HEK293 (cell line): ENCODE measurements at regions not wholly inside any gene's neighbourhood (a gene's known extent, or its start where the extent isn't known, plus 50 kb on each side); places are given as distances from the start of the nearest gene placed in this dataset.

Experiments used
- CTCF ChIA-PET: fragments of 350-600 bp; formaldehyde crosslinking; extraction: SDS; loops from one replicate; lab custom pipeline; 2021; ENCODE audit warnings: antibody characterized with exemption; lab: Yijun Ruan, JAX
- POLR2A ChIA-PET: fragments of 300-600 bp; formaldehyde crosslinking; extraction: SDS; loops from one replicate; lab custom pipeline; 2020; ENCODE audit warnings: antibody characterized with exemption, inconsistent platforms; lab: Yijun Ruan, JAX
- H3K27ac ChIP-seq: fragments of 200-500 bp; sonication (Bioruptor generic); 2 replicates; pipeline ENCODE4 v1.5.1; 2014; ENCODE audit warnings: low read depth, low read length, control low read depth, inconsistent platforms; ENCODE audit errors: extremely low read depth
- H3K36me3 ChIP-seq, 2 experiments: fragments of 200-500 bp in 1 of 2; sonication (Bioruptor generic) in 1 of 2; 1 replicate in 1 of 2; 2 replicates in 1 of 2; pipeline ENCODE4 v1.5.1; 2014 to 2017; ENCODE audit warnings: inconsistent platforms in 2 of 2, low read length in 2 of 2; ENCODE audit not compliant: control insufficient read depth in 2 of 2, insufficient read depth in 1 of 2
- H3K4me1 ChIP-seq: fragments of 200-500 bp; sonication (Bioruptor generic); 2 replicates; pipeline ENCODE4 v1.5.1; 2014; ENCODE audit warnings: mild to moderate bottlenecking, low read length, inconsistent platforms; ENCODE audit not compliant: control insufficient read depth, insufficient read depth
- H3K4me3 ChIP-seq: 2 replicates; pipeline ENCODE4 v1.5.1; 2011; ENCODE audit warnings: low read depth, mild to moderate bottlenecking, control low read depth, low read length, moderate library complexity
- H3K9me3 ChIP-seq: fragments of 200-500 bp; sonication (Bioruptor generic); 2 replicates; pipeline ENCODE4 v1.5.1; 2014; ENCODE audit warnings: low read depth, low read length, inconsistent platforms; ENCODE audit not compliant: control insufficient read depth, insufficient read depth
- ATF2 ChIP-seq: fragments of 450-650 bp; formaldehyde crosslinking; IDR thresholded peaks from 2 replicates; pipeline ENCODE4 v1.5.1; 2016; ENCODE audit warnings: missing biosample characterization, missing genetic modification characterization, low read depth
- BCL11B ChIP-seq: fragments of 450-650 bp; formaldehyde crosslinking; IDR thresholded peaks from 2 replicates; pipeline ENCODE4 v1.5.1; 2016; ENCODE audit warnings: low read depth, missing biosample characterization, missing genetic modification characterization
- BCL6B ChIP-seq: fragments of 450-650 bp; formaldehyde crosslinking; IDR thresholded peaks from 2 replicates; pipeline ENCODE4 v1.5.1; 2017; ENCODE audit warnings: missing biosample characterization, missing genetic modification characterization
- KLF9 ChIP-seq: fragments of 450-650 bp; formaldehyde crosslinking; IDR thresholded peaks from 2 replicates; pipeline ENCODE4 v1.5.1; 2016; ENCODE audit warnings: missing biosample characterization, missing genetic modification characterization, low read depth
- MYNN ChIP-seq: fragments of 450-650 bp; formaldehyde crosslinking; IDR thresholded peaks from 2 replicates; pipeline ENCODE4 v1.5.1; 2016; ENCODE audit warnings: missing biosample characterization, missing genetic modification characterization, borderline replicate concordance
- REST ChIP-seq: fragments of 450-650 bp; formaldehyde crosslinking; IDR thresholded peaks from 2 replicates; pipeline ENCODE4 v1.5.1; 2016; ENCODE audit warnings: missing biosample characterization, missing genetic modification characterization
- TSHZ1 ChIP-seq: fragments of 450-650 bp; formaldehyde crosslinking; IDR thresholded peaks from 2 replicates; pipeline ENCODE4 v1.5.1; 2016; ENCODE audit warnings: missing biosample characterization, missing genetic modification characterization, borderline replicate concordance
- ZBTB10 ChIP-seq: fragments of 450-650 bp; formaldehyde crosslinking; IDR thresholded peaks from 2 replicates; pipeline ENCODE4 v1.5.1; 2016; ENCODE audit warnings: missing biosample characterization, missing genetic modification characterization
- ZBTB17 ChIP-seq: fragments of 450-650 bp; formaldehyde crosslinking; IDR thresholded peaks from 2 replicates; pipeline ENCODE4 v1.5.1; 2016; ENCODE audit warnings: missing biosample characterization, missing genetic modification characterization
- ZBTB20 ChIP-seq: fragments of 450-650 bp; formaldehyde crosslinking; IDR thresholded peaks from 2 replicates; pipeline ENCODE4 v1.5.1; 2016; ENCODE audit warnings: missing biosample characterization, missing genetic modification characterization
- ZBTB48 ChIP-seq: fragments of 450-650 bp; formaldehyde crosslinking; IDR thresholded peaks from 2 replicates; pipeline ENCODE4 v1.5.1; 2016; ENCODE audit warnings: missing biosample characterization, missing genetic modification characterization
- ZEB2 ChIP-seq: fragments of 450-650 bp; formaldehyde crosslinking; IDR thresholded peaks from 2 replicates; pipeline ENCODE4 v1.5.1; 2016; ENCODE audit warnings: missing biosample characterization, missing genetic modification characterization
- ZNF133 ChIP-seq: fragments of 450-650 bp; formaldehyde crosslinking; IDR thresholded peaks from 2 replicates; pipeline ENCODE4 v1.5.1; 2016; ENCODE audit warnings: missing biosample characterization, missing genetic modification characterization
- ZNF174 ChIP-seq: fragments of 450-650 bp; formaldehyde crosslinking; IDR thresholded peaks from 2 replicates; pipeline ENCODE4 v1.5.0; 2017; ENCODE audit warnings: missing biosample characterization, mild to moderate bottlenecking, missing genetic modification characterization
- ZNF488 ChIP-seq: fragments of 450-650 bp; formaldehyde crosslinking; IDR thresholded peaks from 2 replicates; pipeline ENCODE4 v1.5.1; 2016; ENCODE audit warnings: missing biosample characterization, missing genetic modification characterization
- ZNF513 ChIP-seq: fragments of 450-650 bp; IDR thresholded peaks from 2 replicates; pipeline ENCODE4 v1.5.1; 2018; ENCODE audit warnings: missing biosample characterization, missing genetic modification characterization
- ZNF600 ChIP-seq: fragments of 450-650 bp; formaldehyde crosslinking; IDR thresholded peaks from 2 replicates; pipeline ENCODE4 v1.5.1; 2016; ENCODE audit warnings: missing biosample characterization, missing genetic modification characterization
- ZNF791 ChIP-seq: fragments of 450-650 bp; formaldehyde crosslinking; IDR thresholded peaks from 2 replicates; pipeline ENCODE4 v1.5.1; 2016; ENCODE audit warnings: missing biosample characterization, missing genetic modification characterization

GRCh38 chr3:117534138-117534537 is 824.6 kb downstream of the TUSC7 start:
- no peak overlapping the region for H3K27ac ChIP-seq
- POLR2A ChIA-PET, result no interaction called here
- H3K36me3 ChIP-seq, result no peaks in the 10 kb centered on the region
- H3K9me3 ChIP-seq, result no peaks in the 10 kb centered on the region
- no peak for TF ChIP-seq KLF9
- no peak for TF ChIP-seq ZBTB17 (tag by site-specific recombination)
- TF ChIP-seq ZBTB10, result no peak
- TF ChIP-seq, all 188 proteins: peak for 0
- CTCF ChIA-PET, result no interaction called here
- Histone ChIP-seq H3K4me3 (no peak overlapping the region), H3K4me1 (peaks cover 4% of the 10 kb centered on the region; the same call in 1 of the 2 replicates)

- Histone ChIP-seq H3K36me3 (no peaks in the 10 kb centered on the region), H3K9me3 (no peaks in the 10 kb centered on the region), H3K4me3 (no peak overlapping the region), H3K27ac (no peak overlapping the region), H3K4me1 (peaks cover 4% of the 10 kb centered on the region; the same call in 1 of the 2 replicates)
- ChIA-PET POLR2A (no interaction called here), CTCF (no interaction called here)
- no peak for TF ChIP-seq ZNF174
- TF ChIP-seq BCL11B (tag by site-specific recombination), result no peak
- TF ChIP-seq ZEB2 (tag by site-specific recombination), result no peak
- TF ChIP-seq ZBTB20 (tag by site-specific recombination), result no peak
- TF ChIP-seq ZBTB48, result no peak
- TF ChIP-seq ATF2 (tag by site-specific recombination), result no peak
- TF ChIP-seq ZNF513 (tag by site-specific recombination), result no peak
- TF ChIP-seq BCL6B (tag by site-specific recombination), result no peak
- no peak for TF ChIP-seq ZNF488 (tag by site-specific recombination)
- no peak for TF ChIP-seq MYNN
- no peak for TF ChIP-seq ZNF133
- no peak for TF ChIP-seq REST (tag by site-specific recombination)
- no peak for TF ChIP-seq TSHZ1
- TF ChIP-seq ZNF600 (tag by site-specific recombination), result no peak
- TF ChIP-seq ZNF791, result no peak
These were observed 826.4 kb downstream of the TUSC7 start for GRCh38 chr3:117536006-117536405.
